Keratinocyte (primary cell): ENCODE measurements at regions not wholly inside any gene's neighbourhood (a gene's known extent, or its start where the extent isn't known, plus 50 kb on each side); places are given as distances from the start of the nearest gene placed in this dataset.

Experiments used
- DNase-seq: peaks from one replicate; pipeline ENCODE4 v3.0.0-alpha.2; 2011; ENCODE audit warnings: low read depth, missing footprints, low spot score
- FAIRE-seq: peaks from 2 replicates; lab custom pipeline; 2011; peaks lifted over from hg19 to GRCh38; lab: Jason Lieb, UNC
- H2AFZ ChIP-seq: 2 replicates; pipeline ENCODE4 v1.6.0; 2012; ENCODE audit warnings: low read length, control low read depth, inconsistent platforms; ENCODE audit not compliant: control insufficient read depth
- H3K27ac ChIP-seq: 2 replicates; pipeline ENCODE4 v1.5.1; 2011; ENCODE audit warnings: low read length; ENCODE audit not compliant: control insufficient read depth, insufficient read depth
- H3K27me3 ChIP-seq: 3 replicates; pipeline ENCODE4 v1.6.0; 2011; ENCODE audit warnings: low read length; ENCODE audit not compliant: control insufficient read depth, insufficient read depth; ENCODE audit errors: extremely low read depth
- H3K36me3 ChIP-seq, 2 experiments: 2 replicates in 1 of 2; 3 replicates in 1 of 2; pipeline ENCODE4 v1.5.1; 2011; ENCODE audit warnings: low read length in 2 of 2, mild to moderate bottlenecking in 1 of 2; ENCODE audit not compliant: control insufficient read depth in 2 of 2, insufficient read depth in 2 of 2; ENCODE audit errors: extremely low read depth in 1 of 2
- H3K4me1 ChIP-seq: 3 replicates; pipeline ENCODE4 v1.5.1; 2011; ENCODE audit warnings: low read length; ENCODE audit not compliant: control insufficient read depth, insufficient read depth; ENCODE audit errors: extremely low read depth
- H3K4me2 ChIP-seq: 3 replicates; pipeline ENCODE4 v1.6.0; 2011; ENCODE audit warnings: low read depth, low read length; ENCODE audit not compliant: control insufficient read depth, insufficient read depth; ENCODE audit errors: extremely low read depth
- H3K4me3 ChIP-seq, 3 experiments: fragments of 200-600 bp in 1 of 3; sonication (generic) in 1 of 3; 2 replicates in 2 of 3; 3 replicates in 1 of 3; pipeline ENCODE4 v1.5.1; 2011 to 2016; ENCODE audit warnings: low read length in 3 of 3, mild to moderate bottlenecking in 3 of 3, control low read depth in 2 of 3, inconsistent platforms in 1 of 3, low read depth in 1 of 3, mixed read lengths in 1 of 3, mixed run types in 1 of 3, moderate library complexity in 1 of 3; ENCODE audit not compliant: control insufficient read depth in 2 of 3, insufficient read depth in 2 of 3; ENCODE audit errors: extremely low read depth in 1 of 3
- H3K79me2 ChIP-seq: 2 replicates; pipeline ENCODE4 v1.6.0; 2012; ENCODE audit warnings: low read length; ENCODE audit not compliant: control insufficient read depth, insufficient read depth
- H3K9ac ChIP-seq: 3 replicates; pipeline ENCODE4 v1.6.0; 2011; ENCODE audit warnings: low read length; ENCODE audit not compliant: control insufficient read depth, insufficient read depth; ENCODE audit errors: extremely low read depth
- H3K9me1 ChIP-seq: 3 replicates; pipeline ENCODE4 v1.6.0; 2011; ENCODE audit warnings: low read length; ENCODE audit not compliant: control insufficient read depth, insufficient read depth; ENCODE audit errors: extremely low read depth
- H3K9me3 ChIP-seq: 2 replicates; pipeline ENCODE4 v1.5.1; 2012; ENCODE audit warnings: low read depth, low read length; ENCODE audit not compliant: control insufficient read depth
- H4K20me1 ChIP-seq: 3 replicates; pipeline ENCODE4 v1.6.0; 2011; ENCODE audit warnings: low read length; ENCODE audit not compliant: control insufficient read depth, insufficient read depth; ENCODE audit errors: extremely low read depth
- EZH2 ChIP-seq: IDR thresholded peaks from one replicate; pipeline ENCODE4 v1.6.1; 2012; ENCODE audit warnings: inconsistent platforms, mild to moderate bottlenecking, low read length, moderate library complexity
- dilution Hi-C: fragments of 300-500 bp; cut with MboI; formaldehyde crosslinking; loops from one replicate; pipeline ENCODE4 v1.7.0; 2020; ENCODE audit warnings: low sequenced_read_pairs; ENCODE audit not compliant: extremely low pct_ligation_motif_present
- TF ChIP-seq, protein P1 (sequence below), 3 experiments: IDR thresholded peaks in 1 of 3; conservative IDR thresholded peaks in 1 of 3; optimal IDR thresholded peaks in 1 of 3; 2 replicates in 2 of 3; 3 replicates in 1 of 3; pipeline versions ENCODE3 to v1.5.1; 2011; ENCODE audit warnings: low read length in 3 of 3, mild to moderate bottlenecking in 3 of 3, moderate library complexity in 2 of 3, control low read depth in 1 of 3, inconsistent platforms in 1 of 3; ENCODE audit not compliant: insufficient read depth in 2 of 3; ENCODE audit errors: extremely low read depth in 1 of 3

DNA sequence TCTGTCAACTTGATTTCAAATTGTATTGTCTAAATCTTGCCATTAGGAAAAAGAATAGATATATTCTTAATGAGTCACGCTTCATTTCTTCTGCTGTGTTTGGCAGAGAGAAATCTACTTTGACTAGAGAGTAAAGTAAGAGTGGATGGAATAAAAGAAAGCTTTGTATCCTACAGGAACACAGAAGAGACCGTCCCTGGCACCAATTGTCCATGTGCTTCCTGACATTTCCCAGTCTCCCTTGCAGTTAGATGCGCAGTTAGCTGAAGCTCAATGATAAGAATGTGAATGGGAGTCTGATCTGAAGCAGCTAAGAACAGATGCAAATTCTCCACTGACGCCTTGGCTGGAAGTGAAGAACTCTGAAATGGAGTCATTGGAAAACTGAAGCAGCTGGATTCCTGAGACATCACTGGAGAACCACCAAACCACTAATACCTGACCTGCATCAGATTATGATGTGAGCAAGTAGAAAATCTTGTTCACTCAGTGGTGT lies 528.2 kb upstream of the MARCKS start:
- no peak for DNase-seq
- Histone ChIP-seq H3K36me3 (no peaks in the 10 kb centered on the region), H3K4me1 (no peaks in the 10 kb centered on the region), H3K27ac (no peak overlapping the region), H3K79me2 (no peaks in the 10 kb centered on the region), H3K9me3 (no peaks in the 10 kb centered on the region), H3K4me3 (no peak overlapping the region), H3K4me2 (no peak overlapping the region), H3K9ac (no peak overlapping the region), H2AFZ (peak overlapping the region; percentile 22), H3K27me3 (no peaks in the 10 kb centered on the region), H4K20me1 (no peaks in the 10 kb centered on the region), H3K9me1 (no peaks in the 10 kb centered on the region)
- no peak for FAIRE-seq
- no peak for TF ChIP-seq EZH2
- TF ChIP-seq, protein P1, sequence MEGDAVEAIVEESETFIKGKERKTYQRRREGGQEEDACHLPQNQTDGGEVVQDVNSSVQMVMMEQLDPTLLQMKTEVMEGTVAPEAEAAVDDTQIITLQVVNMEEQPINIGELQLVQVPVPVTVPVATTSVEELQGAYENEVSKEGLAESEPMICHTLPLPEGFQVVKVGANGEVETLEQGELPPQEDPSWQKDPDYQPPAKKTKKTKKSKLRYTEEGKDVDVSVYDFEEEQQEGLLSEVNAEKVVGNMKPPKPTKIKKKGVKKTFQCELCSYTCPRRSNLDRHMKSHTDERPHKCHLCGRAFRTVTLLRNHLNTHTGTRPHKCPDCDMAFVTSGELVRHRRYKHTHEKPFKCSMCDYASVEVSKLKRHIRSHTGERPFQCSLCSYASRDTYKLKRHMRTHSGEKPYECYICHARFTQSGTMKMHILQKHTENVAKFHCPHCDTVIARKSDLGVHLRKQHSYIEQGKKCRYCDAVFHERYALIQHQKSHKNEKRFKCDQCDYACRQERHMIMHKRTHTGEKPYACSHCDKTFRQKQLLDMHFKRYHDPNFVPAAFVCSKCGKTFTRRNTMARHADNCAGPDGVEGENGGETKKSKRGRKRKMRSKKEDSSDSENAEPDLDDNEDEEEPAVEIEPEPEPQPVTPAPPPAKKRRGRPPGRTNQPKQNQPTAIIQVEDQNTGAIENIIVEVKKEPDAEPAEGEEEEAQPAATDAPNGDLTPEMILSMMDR (optimal IDR thresholded peaks at IDR 0.05 in 1 of 3, IDR thresholded peaks at IDR 0.05 in 1 of 3, conservative IDR thresholded peaks at IDR 0.05 in 1 of 3; ENCODE audit: extremely low read depth in 1 of 3, insufficient read depth in 2 of 3, low read length in 3 of 3) = no peak
- dilution Hi-C loops = no loop called here

DNA sequence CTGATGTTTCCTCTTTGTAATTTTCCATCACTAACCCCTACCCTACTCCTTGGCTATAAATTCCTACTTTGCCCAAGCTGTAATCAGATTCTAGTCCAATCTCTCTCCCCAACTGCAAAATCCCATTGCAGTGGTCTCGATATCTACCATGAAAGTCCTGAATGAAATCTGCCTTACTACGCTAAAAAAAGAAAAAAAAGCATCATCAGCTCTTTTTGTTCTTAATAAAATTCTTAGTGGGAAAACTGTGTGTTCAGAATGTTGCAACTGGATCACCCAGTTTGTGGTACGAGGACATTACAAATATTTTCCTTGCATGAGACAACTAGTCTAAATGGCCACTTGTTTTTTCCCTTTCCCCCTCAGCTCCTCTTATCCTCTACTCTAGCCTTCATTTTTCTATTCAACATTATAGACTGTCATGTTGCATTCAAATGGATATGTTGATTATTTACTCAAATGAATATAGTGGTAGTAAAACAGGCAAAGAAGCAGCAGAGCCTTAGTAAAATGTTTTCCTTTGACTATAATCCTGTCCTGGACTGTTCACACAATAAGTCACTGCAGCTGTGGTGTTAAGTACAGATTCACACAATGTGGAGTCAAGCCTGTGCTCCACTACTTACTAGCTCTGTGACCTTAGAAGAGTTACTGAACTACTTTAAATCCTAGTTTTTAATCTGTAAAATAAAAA lies 527.1 kb upstream of the MARCKS start:
- DNase-seq (no peak), FAIRE-seq (no peak)
- dilution Hi-C loops = no loop called here
- H3K4me3 ChIP-seq = no peak overlapping the region
- no peaks in the 10 kb centered on the region for H3K9me3 ChIP-seq
- H3K9ac ChIP-seq = no peak overlapping the region
- no peak overlapping the region for H3K27ac ChIP-seq
- H3K4me1 ChIP-seq = no peaks in the 10 kb centered on the region
- H2AFZ ChIP-seq = no peak overlapping the region
- no peak for TF ChIP-seq EZH2
- TF ChIP-seq, protein P1 (optimal IDR thresholded peaks at IDR 0.05 in 1 of 3, IDR thresholded peaks at IDR 0.05 in 1 of 3, conservative IDR thresholded peaks at IDR 0.05 in 1 of 3; ENCODE audit: extremely low read depth in 1 of 3, insufficient read depth in 2 of 3, low read length in 3 of 3) = no peak
- no peaks in the 10 kb centered on the region for H3K9me1 ChIP-seq
- H4K20me1 ChIP-seq = no peaks in the 10 kb centered on the region
- no peak overlapping the region for H3K4me2 ChIP-seq
- no peaks in the 10 kb centered on the region for H3K27me3 ChIP-seq
- no peaks in the 10 kb centered on the region for H3K36me3 ChIP-seq
- H3K79me2 ChIP-seq = no peaks in the 10 kb centered on the region
